ENCODE measurements at regions not wholly inside any gene's neighbourhood (a gene's known extent, or its start where the extent isn't known, plus 50 kb on each side); places are given as distances from the start of the nearest gene placed in this dataset.

GRCh38 chr4:187839765-187840164, 155.8 kb upstream of the ZFP42 start:
- ChIA-PET CTCF (no interaction called here), POLR2A (ENCODE audit: low non-redundant PET) (no interaction called here)
- BruUV-seq (replicated peaks), result no TSS peak
- intact Hi-C loops (cut with micrococcal nuclease; ENCODE audit: unreplicated experiment), result no loop called here
- Histone ChIP-seq H3K36me3 (ENCODE audit: insufficient read depth, low read length, poor library complexity, severe bottlenecking) (no peaks in the 10 kb centered on the region), H3K9me3 (ENCODE audit: low read depth, low read length, poor library complexity, severe bottlenecking) (no peaks in the 10 kb centered on the region), H3K27me3 (replicated peaks; ENCODE audit: insufficient read depth, low read depth, low read length, poor library complexity) (peaks cover 15% of the 10 kb centered on the region), H3K27ac (ENCODE audit: low read depth, low read length, poor library complexity, severe bottlenecking) (no peak overlapping the region), H3K4me1 (ENCODE audit: insufficient read depth, low read length, poor library complexity, severe bottlenecking) (no peaks in the 10 kb centered on the region), H3K4me3 (ENCODE audit: low read depth, low read length, poor library complexity, severe bottlenecking) (no peak overlapping the region)
- no peak for TF ChIP-seq CTCF (conservative IDR thresholded peaks at IDR 0.05; ENCODE audit: low read depth, low read length)
- no peak for TF ChIP-seq EZH2 (IDR thresholded peaks at IDR 0.05; ENCODE audit: borderline replicate concordance, low read depth, low read length, poor library complexity, severe bottlenecking)
- no peak for DNase-seq (ENCODE audit: low spot score)

GRCh38 chr4:187840814-187841213, 154.8 kb upstream of the ZFP42 start:
- peaks cover 15% of the 10 kb centered on the region for H3K27me3 ChIP-seq (replicated peaks; ENCODE audit: insufficient read depth, low read depth, low read length, poor library complexity)
- no peaks in the 10 kb centered on the region for H3K4me1 ChIP-seq (ENCODE audit: insufficient read depth, low read length, poor library complexity, severe bottlenecking)
- H3K27ac ChIP-seq (ENCODE audit: low read depth, low read length, poor library complexity, severe bottlenecking), result no peak overlapping the region
- intact Hi-C loops (cut with micrococcal nuclease; ENCODE audit: unreplicated experiment), result no loop called here
- ChIA-PET POLR2A (ENCODE audit: low non-redundant PET) (no interaction called here), CTCF (no interaction called here)
- H3K9me3 ChIP-seq (ENCODE audit: low read depth, low read length, poor library complexity, severe bottlenecking), result no peaks in the 10 kb centered on the region
- DNase-seq (ENCODE audit: low spot score), result peak; percentile 3
- TF ChIP-seq CTCF (conservative IDR thresholded peaks at IDR 0.05; ENCODE audit: low read depth, low read length) (no peak), EZH2 (IDR thresholded peaks at IDR 0.05; ENCODE audit: borderline replicate concordance, low read depth, low read length, poor library complexity, severe bottlenecking) (no peak)
- no peak overlapping the region for H3K4me3 ChIP-seq (ENCODE audit: low read depth, low read length, poor library complexity, severe bottlenecking)
- BruUV-seq (replicated peaks), result no TSS peak
- no peaks in the 10 kb centered on the region for H3K36me3 ChIP-seq (ENCODE audit: insufficient read depth, low read length, poor library complexity, severe bottlenecking)

DNA sequence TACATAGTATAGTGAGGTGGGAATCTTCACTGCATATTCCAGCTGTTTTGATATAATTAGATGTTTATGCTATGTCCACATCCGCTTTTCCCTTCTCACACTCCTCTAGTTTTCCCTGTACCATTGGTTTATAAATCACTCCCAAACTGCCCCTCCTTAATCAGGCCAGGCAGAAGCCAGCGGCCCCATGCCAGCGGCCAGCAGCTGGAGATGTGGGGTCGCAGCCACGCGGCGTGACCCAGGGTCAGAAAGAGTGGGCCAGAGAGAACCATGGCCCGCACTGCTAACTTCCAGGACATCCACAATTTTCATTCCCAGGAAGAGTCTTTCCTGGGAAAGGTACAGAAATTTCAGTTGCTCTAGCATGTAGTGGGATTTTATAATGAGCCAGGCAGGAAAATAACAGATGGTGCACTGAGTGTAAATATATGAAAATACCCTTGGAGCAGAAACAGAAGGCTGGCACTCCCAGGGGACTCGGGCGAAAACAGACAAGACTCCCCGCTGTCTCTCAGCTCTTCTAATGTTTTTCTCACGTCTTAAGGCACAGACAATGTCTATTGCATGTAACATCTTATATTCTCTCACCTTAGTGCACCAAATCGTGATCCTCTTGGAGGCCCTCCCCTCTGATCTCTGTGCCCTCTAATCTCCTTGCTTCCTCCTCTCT, 145.9 kb upstream of the ZFP42 start:
- no TSS peak for BruUV-seq (replicated peaks)
- no peak overlapping the region for H3K4me3 ChIP-seq (ENCODE audit: low read depth, low read length, poor library complexity, severe bottlenecking)
- H3K36me3 ChIP-seq (ENCODE audit: insufficient read depth, low read length, poor library complexity, severe bottlenecking), result no peaks in the 10 kb centered on the region
- POLR2A ChIA-PET (ENCODE audit: low non-redundant PET), result no interaction called here
- no peaks in the 10 kb centered on the region for H3K4me1 ChIP-seq (ENCODE audit: insufficient read depth, low read length, poor library complexity, severe bottlenecking)
- H3K9me3 ChIP-seq (ENCODE audit: low read depth, low read length, poor library complexity, severe bottlenecking), result no peaks in the 10 kb centered on the region
- peak; percentile 10 for DNase-seq (ENCODE audit: low spot score)
- TF ChIP-seq CTCF (conservative IDR thresholded peaks at IDR 0.05; ENCODE audit: low read depth, low read length), result no peak
- no peak for TF ChIP-seq EZH2 (IDR thresholded peaks at IDR 0.05; ENCODE audit: borderline replicate concordance, low read depth, low read length, poor library complexity, severe bottlenecking)
- intact Hi-C loops (cut with micrococcal nuclease; ENCODE audit: unreplicated experiment), result no loop called here
- no peaks in the 10 kb centered on the region for H3K27me3 ChIP-seq (replicated peaks; ENCODE audit: insufficient read depth, low read depth, low read length, poor library complexity)
- no peak overlapping the region for H3K27ac ChIP-seq (ENCODE audit: low read depth, low read length, poor library complexity, severe bottlenecking)
- CTCF ChIA-PET, result no interaction called here

All from A673 (cell line).